GM18519 (cell line): ENCODE measurements at regions not wholly inside any gene's neighbourhood (a gene's known extent, or its start where the extent isn't known, plus 50 kb on each side); places are given as distances from the start of the nearest gene placed in this dataset.
"Not testable (repeated sequence)": the region's sequence is repeated elsewhere in the genome, so short reads cannot be mapped to it uniquely, and the experiment has no call there.

ENCODE experiments used
- ATAC-seq: cut with Tn5 transposase; IDR thresholded peaks from one replicate; pipeline ENCODE4 v1.9.1; 2021; ENCODE audit warnings: mild to moderate bottlenecking, moderate library complexity; ENCODE audit not compliant: unreplicated experiment, low FRiP score

GRCh38 chr2:38454081-38454480, 77.0 kb upstream of the ATL2 start:
- ATAC-seq, result no peak

DNA sequence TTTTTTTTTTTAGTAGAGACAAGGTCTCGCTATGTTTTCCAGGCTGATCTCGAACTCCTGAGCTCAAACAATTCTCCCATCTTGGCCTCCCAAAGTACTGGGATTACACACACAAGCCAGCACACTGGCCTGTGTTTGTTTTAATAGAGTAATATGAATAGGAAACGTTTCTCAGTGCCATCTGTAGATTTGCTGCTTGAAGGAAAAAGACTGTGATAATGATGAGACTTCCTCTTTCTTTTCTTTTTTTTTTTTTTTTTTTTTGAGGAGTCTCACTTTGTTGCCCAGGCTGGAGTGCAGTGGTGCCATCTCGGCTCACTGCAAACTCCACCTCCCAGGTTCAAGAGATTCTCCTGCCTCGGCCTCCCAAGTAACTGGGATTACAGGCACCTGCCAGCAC, 74.7 kb upstream of the ATL2 start:
- not testable (repeated sequence) for ATAC-seq

GRCh38 chr2:38450509-38450908, 73.4 kb upstream of the ATL2 start:
- no peak for ATAC-seq

- no peak for ATAC-seq
Measured at GRCh38 chr2:38448692-38449410, 71.8 kb upstream of the ATL2 start.

- no peak for ATAC-seq
Measured at GRCh38 chr2:38446906-38447561, 70.0 kb upstream of the ATL2 start.

- ATAC-seq, result no peak
Measured at GRCh38 chr2:38446418-38446817, 69.3 kb upstream of the ATL2 start.

DNA sequence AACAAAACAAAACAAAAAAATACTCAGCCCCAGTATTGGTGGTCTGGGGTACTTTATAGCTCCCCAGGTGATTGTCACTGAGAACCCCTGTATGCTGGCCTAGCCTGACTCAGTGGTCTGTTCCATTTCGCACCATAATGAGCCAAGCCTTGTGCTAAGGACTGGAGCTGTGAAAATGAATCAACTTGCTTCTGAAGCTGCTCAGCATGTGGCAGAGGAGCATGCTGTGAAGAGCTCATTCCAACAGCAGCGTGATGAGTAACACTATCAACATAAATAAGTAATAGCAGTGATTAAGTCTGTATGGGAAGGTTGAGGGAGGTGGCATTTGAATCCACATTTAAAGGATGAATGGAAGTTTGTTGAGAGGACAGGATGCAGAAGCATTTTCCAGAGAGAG, 67.2 kb upstream of the ATL2 start:
- ATAC-seq, result no peak

DNA sequence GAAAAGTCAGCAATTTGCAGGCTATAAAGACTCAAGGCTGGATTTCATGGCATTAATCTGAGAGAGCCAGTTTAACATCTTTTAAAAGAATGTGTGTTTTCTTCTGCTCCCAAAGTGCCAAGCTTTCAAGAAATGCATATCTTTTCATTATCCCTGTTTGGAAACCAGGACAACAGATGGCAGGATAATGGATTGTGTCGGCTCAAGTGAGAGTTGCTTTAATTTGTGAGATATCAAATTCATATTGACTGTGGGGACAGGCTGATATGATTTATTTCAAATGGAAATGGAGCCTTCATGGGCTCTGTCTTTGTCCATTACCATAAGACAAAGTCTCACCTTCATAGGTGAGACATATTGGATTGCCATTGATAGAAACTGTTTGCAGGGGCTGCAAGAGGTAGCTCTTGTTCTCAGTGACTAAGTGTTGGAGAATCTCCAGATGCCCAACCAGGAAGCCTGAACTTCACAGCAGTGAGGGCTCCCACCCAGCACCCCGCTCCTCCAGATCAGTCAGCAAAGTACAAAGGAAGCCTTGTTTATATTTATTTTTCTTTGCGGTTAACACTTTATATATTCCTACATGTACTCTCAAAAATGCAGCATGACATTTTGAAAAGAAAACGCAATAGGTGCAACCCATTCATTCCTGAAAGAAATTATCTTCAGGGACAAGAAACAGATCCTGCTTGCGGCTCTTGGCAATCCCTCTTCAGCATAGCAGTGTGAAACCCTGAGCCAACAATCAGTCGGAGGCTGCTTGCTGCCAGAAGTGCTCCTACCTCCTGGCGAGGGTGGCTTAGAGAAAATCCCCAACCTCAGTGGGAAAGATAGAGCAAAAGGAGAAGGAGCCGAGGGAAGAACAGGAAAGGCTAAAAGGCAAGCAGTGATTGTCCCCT, 65.8 kb upstream of the ATL2 start:
- no peak for ATAC-seq

DNA sequence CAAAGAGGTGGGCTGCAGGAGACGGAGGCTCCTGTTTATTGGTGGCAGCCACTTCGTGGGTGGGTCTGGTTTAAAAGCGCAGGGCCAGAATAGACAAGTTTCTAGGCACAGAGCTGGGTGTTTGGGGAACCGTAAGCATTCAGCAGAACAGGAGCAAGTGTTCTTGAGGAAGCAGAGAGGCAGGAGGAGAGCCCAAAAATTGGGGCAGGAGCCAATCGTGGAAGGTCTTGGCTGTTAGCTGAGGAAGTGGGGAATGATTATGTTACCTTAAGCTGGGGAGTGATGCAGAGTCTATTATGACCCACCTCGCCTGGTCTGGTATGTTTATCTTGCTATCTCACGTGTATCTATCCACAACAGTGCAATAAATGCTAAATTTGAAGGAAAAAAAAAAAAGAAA, 64.3 kb upstream of the ATL2 start:
- ATAC-seq, result no peak

DNA sequence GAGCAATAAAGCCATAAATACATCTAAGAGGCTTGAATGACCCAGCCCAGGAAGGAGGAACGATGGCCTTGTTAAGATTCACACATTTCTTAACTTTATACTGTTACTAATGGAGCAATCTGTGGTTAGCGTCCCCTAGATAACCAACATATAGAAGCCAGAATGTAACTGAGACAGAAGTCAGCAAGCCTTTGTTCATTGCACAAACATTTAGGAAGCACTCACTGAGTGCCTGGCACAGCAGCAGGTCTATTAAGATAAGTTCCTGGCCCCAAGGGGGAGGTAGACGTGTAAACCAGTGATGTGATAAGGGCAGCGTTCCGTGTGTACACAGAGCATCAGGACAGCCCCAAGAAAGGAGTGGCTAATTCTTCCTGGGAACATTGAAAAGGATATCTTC, 63.6 kb upstream of the ATL2 start:
- ATAC-seq, result no peak

DNA sequence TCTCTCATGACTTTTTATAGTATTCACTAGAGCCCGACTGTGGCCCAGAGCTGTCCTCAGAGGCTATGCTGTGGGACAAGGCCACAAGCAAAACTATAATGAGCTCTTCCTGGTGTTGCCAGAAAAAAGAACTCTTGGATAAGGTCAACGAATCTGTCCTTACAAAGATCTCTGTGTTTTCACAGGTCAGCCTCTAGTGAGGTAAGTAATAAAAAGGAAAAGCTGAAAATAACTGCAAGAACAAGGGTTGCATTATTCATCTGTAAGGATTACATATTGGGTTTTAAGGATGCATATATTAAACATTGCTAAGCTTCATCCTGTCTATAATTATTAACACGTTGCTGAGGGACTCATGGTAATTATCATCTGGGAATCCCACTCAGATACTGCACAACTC, 62.8 kb upstream of the ATL2 start:
- ATAC-seq, result no peak

- no peak for ATAC-seq
Measured at GRCh38 chr2:38438883-38439612, 62.0 kb upstream of the ATL2 start.

DNA sequence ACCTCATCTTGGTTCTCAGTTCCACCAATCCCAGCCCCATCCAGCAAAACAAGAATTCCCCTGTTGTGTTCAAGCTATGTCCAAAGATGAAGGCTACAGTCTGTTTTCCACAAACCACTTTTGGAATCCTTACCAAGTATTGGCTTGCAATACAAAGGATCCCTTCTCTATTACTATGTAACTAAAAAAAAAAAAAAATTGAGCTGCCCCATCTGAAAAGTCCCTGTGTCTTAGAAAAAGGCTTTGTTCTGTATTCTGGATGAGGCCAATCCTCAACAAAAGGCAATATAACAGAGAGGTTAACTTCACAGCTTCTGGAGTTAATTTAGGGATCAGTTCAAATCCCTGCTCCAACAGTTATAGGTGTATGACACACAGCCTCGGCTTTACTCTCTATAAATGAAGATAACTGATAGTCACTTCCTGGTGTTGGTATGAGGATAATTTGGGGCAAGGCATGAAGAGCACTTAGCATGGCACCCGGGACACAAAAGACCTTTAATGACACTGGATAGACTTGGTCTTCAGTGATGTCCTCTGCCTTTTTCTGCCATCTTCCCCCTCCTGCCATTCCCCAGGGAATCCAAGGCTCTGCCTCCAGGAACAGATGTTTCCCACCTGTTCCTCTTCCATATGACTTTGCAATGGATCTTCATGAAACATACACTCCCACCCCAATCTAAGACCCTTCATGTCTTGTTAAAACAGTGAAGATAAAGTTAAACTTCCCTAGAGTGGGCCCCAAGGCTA, 61.2 kb upstream of the ATL2 start:
- ATAC-seq, result no peak

GRCh38 chr2:38436227-38436664, 59.2 kb upstream of the ATL2 start:
- no peak for ATAC-seq

GRCh38 chr2:38435775-38436174, 58.7 kb upstream of the ATL2 start:
- no peak for ATAC-seq

DNA sequence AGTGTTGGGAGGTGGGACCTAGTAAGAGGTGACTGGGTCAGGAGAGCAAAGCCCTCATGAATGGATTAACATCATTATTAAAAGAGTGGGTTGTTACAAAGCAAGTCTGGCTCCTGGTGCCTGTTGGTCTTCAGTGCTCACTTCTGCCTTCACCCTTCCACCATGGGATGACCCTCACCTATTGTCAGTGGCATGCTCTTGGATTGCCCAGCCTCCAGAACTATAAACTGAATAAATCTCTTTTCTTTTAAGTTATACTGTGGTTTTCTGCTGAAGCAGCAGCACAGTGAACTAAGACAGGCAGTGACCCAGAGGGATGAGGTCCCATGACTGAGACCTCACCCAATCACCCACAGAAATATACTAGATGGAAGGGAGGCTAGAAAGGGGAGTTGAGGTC, 57.5 kb upstream of the ATL2 start:
- no peak for ATAC-seq

GRCh38 chr2:38433607-38433975, 56.5 kb upstream of the ATL2 start:
- ATAC-seq, result no peak

DNA sequence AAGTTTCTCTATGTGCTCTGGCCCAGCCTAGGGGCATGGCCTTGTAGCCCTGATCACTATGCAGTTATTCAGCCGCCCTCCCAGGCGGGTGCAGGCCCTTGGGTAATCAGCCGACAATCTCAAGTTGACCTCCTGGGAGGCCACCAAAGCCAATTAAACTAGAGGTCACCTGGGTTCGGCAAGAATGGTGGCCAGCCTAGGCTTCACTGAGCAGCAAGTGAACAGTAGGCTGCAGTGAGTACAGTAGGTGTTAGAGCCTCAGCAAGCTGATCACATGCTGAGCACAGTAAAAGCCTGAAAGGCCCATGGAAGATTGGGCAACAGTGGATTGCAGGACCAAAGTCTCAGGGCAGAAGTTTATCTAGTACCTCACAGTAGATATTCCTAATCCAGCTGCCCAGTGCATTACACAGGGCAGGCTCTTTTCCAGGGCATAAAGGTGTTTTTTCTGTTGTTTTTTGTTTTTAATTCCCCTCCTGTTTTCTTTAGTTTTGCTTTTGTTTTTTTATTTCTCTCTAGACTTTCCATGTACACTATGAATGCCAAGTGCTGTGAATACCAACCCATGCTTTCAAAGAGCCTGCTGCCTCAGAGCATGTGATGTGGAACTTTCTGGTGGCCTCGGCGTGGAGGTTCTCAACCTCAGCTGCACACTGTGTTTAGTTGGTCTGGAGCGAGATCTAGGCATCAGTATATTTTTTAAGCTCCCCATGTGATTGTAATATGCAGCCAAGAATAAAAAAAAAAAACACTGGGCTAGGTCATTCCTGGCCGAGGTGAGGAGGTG, 55.9 kb upstream of the ATL2 start:
- no peak for ATAC-seq

GRCh38 chr2:38430597-38431207, 53.6 kb upstream of the ATL2 start:
- no peak for ATAC-seq
